ENCODE measurements at regions not wholly inside any gene's neighbourhood (a gene's known extent, or its start where the extent isn't known, plus 50 kb on each side); places are given as distances from the start of the nearest gene placed in this dataset.

- TF ChIP-seq POLR2A (IDR thresholded peaks at IDR 0.05) (no peak), CTCF (IDR thresholded peaks at IDR 0.05) (no peak)
These were observed 289.5 kb upstream of the MYT1L start for GRCh38 chr2:2620604-2621003.

Data from uterus (tissue), 2 donors.